Globus pallidus (tissue), 1 donor: ENCODE measurements at regions not wholly inside any gene's neighbourhood (a gene's known extent, or its start where the extent isn't known, plus 50 kb on each side); places are given as distances from the start of the nearest gene placed in this dataset.
"Not testable (repeated sequence)": the region's sequence is repeated elsewhere in the genome, so short reads cannot be mapped to it uniquely, and the experiment has no call there.

Experiments
- DNase-seq: peaks from one replicate; pipeline ENCODE4 v3.0.0-alpha.2; 2015; ENCODE audit warnings: low spot score

- DNase-seq = no peak
Measured at GRCh38 chr4:132691026-132691425, 458.1 kb upstream of the PCDH10 start.

- DNase-seq = no peak
Measured at GRCh38 chr4:132691668-132692067, 457.4 kb upstream of the PCDH10 start.

GRCh38 chr4:132694775-132695174 is 454.3 kb upstream of the PCDH10 start:
- no peak for DNase-seq

- DNase-seq = not testable (repeated sequence)
Measured at GRCh38 chr4:132697505-132697904, 451.6 kb upstream of the PCDH10 start.

- DNase-seq = no peak
Measured at GRCh38 chr4:132707955-132708354, 441.1 kb upstream of the PCDH10 start.

- DNase-seq = no peak
Measured at GRCh38 chr4:132709056-132709455, 440.0 kb upstream of the PCDH10 start.

- no peak for DNase-seq
Measured at GRCh38 chr4:132710971-132711370, 438.1 kb upstream of the PCDH10 start.

- no peak for DNase-seq
Measured at GRCh38 chr4:132737344-132737743, 411.8 kb upstream of the PCDH10 start.

GRCh38 chr4:132759199-132759780 is 389.8 kb upstream of the PCDH10 start:
- no peak for DNase-seq

- DNase-seq = no peak
Measured at GRCh38 chr4:132763465-132763864, 385.6 kb upstream of the PCDH10 start.

- no peak for DNase-seq
Measured at GRCh38 chr4:132767901-132768300, 381.2 kb upstream of the PCDH10 start.

GRCh38 chr4:132770776-132771175 is 378.3 kb upstream of the PCDH10 start:
- no peak for DNase-seq

GRCh38 chr4:132792310-132792709 is 356.8 kb upstream of the PCDH10 start:
- DNase-seq = no peak

GRCh38 chr4:132797856-132798255 is 351.2 kb upstream of the PCDH10 start:
- no peak for DNase-seq

GRCh38 chr4:132809298-132810032 is 339.6 kb upstream of the PCDH10 start:
- no peak for DNase-seq

GRCh38 chr4:132813061-132813460 is 336.0 kb upstream of the PCDH10 start:
- not testable (repeated sequence) for DNase-seq

- DNase-seq = no peak
Measured at GRCh38 chr4:132818091-132818490, 331.0 kb upstream of the PCDH10 start.

GRCh38 chr4:132823419-132823818 is 325.7 kb upstream of the PCDH10 start:
- no peak for DNase-seq

- DNase-seq = no peak
Measured at GRCh38 chr4:132824761-132825160, 324.3 kb upstream of the PCDH10 start.

GRCh38 chr4:132827522-132827921 is 321.6 kb upstream of the PCDH10 start:
- no peak for DNase-seq

- DNase-seq = no peak
Measured at GRCh38 chr4:132838244-132838643, 310.9 kb upstream of the PCDH10 start.

GRCh38 chr4:132839070-132839469 is 310.0 kb upstream of the PCDH10 start:
- DNase-seq = no peak

GRCh38 chr4:132859929-132860328 is 289.2 kb upstream of the PCDH10 start:
- DNase-seq = no peak

GRCh38 chr4:132860976-132861375 is 288.1 kb upstream of the PCDH10 start:
- no peak for DNase-seq
